OCI-LY7 (cell line): ENCODE measurements at regions not wholly inside any gene's neighbourhood (a gene's known extent, or its start where the extent isn't known, plus 50 kb on each side); places are given as distances from the start of the nearest gene placed in this dataset.

Experiments
- EZH2phosphoT487 ChIP-seq: fragments of 200-600 bp; sonication (generic); IDR thresholded peaks from 2 replicates; pipeline ENCODE4 v1.6.1; 2018; ENCODE audit warnings: low read depth, borderline replicate concordance, mild to moderate bottlenecking, mixed run types, antibody characterized with exemption, low read length, moderate library complexity, mixed read lengths
- TF ChIP-seq, protein P1 (sequence below): fragments of 200-600 bp; sonication (generic); conservative IDR thresholded peaks from 2 replicates; pipeline ENCODE4 v1.5.1; 2014; ENCODE audit warnings: mild to moderate bottlenecking, antibody characterized with exemption, low read length, moderate library complexity, mixed read lengths

DNA sequence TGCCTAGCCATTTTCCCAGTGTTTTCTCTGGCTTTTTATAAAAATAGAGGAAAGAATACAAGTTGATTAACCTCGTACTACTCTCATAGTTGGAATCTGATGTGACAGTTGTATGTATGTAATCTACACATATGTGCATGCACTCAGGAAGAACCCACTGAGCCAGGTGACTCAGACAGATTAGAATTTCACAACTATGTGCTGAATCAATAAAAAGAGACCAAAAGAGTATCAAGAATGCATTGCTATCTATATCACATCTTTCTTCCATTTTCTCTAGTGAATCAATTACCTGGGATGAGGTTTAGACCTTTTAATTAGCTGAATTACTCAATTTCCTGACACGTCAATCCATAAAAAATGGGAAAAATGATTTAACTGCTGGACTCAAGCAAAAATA, 319.3 kb upstream of the ATP10A start:
- TF ChIP-seq, protein P1, sequence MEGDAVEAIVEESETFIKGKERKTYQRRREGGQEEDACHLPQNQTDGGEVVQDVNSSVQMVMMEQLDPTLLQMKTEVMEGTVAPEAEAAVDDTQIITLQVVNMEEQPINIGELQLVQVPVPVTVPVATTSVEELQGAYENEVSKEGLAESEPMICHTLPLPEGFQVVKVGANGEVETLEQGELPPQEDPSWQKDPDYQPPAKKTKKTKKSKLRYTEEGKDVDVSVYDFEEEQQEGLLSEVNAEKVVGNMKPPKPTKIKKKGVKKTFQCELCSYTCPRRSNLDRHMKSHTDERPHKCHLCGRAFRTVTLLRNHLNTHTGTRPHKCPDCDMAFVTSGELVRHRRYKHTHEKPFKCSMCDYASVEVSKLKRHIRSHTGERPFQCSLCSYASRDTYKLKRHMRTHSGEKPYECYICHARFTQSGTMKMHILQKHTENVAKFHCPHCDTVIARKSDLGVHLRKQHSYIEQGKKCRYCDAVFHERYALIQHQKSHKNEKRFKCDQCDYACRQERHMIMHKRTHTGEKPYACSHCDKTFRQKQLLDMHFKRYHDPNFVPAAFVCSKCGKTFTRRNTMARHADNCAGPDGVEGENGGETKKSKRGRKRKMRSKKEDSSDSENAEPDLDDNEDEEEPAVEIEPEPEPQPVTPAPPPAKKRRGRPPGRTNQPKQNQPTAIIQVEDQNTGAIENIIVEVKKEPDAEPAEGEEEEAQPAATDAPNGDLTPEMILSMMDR, result no peak
- no peak for TF ChIP-seq EZH2phosphoT487
